Coronary artery (tissue), 2 donors: ENCODE measurements at regions not wholly inside any gene's neighbourhood (a gene's known extent, or its start where the extent isn't known, plus 50 kb on each side); places are given as distances from the start of the nearest gene placed in this dataset.

Experiments
- DNase-seq: peaks from one replicate; pipeline ENCODE4 v3.0.0-alpha.2; 2017; ENCODE audit warnings: low spot score
- H3K27ac ChIP-seq, 2 donors: fragments of 200-600 bp; sonication (generic); one replicate each; pipeline ENCODE4 v1.5.1; 2016 to 2019
- H3K4me3 ChIP-seq: fragments of 200-600 bp; sonication (generic); 2 replicates; pipeline ENCODE4 v1.5.1; 2016; ENCODE audit warnings: mild to moderate bottlenecking, moderate library complexity
- TF ChIP-seq, protein P1 (sequence below): fragments of 200-600 bp; sonication (generic); IDR thresholded peaks from one replicate; pipeline ENCODE4 v1.5.1; 2019; ENCODE audit warnings: antibody characterized with exemption

GRCh38 chr1:185487026-185487425, 170.0 kb upstream of the IVNS1ABP start:
- TF ChIP-seq, protein P1, sequence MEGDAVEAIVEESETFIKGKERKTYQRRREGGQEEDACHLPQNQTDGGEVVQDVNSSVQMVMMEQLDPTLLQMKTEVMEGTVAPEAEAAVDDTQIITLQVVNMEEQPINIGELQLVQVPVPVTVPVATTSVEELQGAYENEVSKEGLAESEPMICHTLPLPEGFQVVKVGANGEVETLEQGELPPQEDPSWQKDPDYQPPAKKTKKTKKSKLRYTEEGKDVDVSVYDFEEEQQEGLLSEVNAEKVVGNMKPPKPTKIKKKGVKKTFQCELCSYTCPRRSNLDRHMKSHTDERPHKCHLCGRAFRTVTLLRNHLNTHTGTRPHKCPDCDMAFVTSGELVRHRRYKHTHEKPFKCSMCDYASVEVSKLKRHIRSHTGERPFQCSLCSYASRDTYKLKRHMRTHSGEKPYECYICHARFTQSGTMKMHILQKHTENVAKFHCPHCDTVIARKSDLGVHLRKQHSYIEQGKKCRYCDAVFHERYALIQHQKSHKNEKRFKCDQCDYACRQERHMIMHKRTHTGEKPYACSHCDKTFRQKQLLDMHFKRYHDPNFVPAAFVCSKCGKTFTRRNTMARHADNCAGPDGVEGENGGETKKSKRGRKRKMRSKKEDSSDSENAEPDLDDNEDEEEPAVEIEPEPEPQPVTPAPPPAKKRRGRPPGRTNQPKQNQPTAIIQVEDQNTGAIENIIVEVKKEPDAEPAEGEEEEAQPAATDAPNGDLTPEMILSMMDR = no peak
- no peak for DNase-seq
- Histone ChIP-seq H3K4me3 (no peak overlapping the region), H3K27ac (no peak overlapping the region)

GRCh38 chr1:185486346-185486745, 169.3 kb upstream of the IVNS1ABP start:
- DNase-seq = no peak
- TF ChIP-seq, protein P1 = no peak
- no peak overlapping the region for H3K27ac ChIP-seq

DNA sequence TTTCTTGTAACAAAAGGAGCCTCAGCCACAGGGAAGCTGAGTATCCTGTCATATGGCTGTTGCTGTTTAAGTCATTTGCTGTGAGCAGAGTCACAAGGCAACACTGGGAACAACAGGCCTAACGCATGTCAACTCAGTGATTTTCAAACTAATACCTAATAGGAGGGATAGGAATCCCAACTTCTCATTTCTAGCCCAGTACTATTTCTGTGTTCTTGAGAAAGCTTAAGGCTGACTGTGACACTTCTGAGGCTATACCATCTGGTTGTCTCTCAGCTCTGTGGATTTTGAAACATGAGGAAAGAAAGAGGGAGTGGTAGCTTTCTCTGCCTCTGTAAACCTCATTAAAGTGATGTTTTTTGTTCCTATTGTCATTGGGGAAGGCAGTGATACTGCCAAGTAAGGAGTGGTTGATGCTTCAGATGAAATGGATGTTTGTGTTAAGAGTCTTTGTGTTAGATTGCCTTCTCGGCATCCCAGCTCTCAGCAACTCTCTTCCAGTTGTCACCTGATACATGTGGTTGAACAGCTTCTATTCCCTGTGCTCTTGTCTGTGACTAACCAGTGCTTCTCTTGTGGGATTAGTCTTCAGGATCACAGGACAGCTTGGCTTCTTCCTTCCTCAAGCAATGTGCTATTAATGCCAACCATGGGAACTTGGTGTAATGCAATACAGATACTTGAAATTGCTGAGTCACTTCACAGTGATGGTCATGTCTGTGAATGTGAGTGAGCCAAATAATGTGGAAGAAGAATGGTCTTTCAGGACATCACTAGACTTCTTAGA, 166.8 kb upstream of the IVNS1ABP start:
- TF ChIP-seq, protein P1 = no peak
- DNase-seq = no peak
- Histone ChIP-seq H3K4me3 (no peak overlapping the region), H3K27ac (peak overlapping the region in 1 of 2 donors; percentile 26)

More at GRCh38 chr1:185486346-185486745, 169.3 kb upstream of the IVNS1ABP start:
- no peak overlapping the region for H3K4me3 ChIP-seq

DNA sequence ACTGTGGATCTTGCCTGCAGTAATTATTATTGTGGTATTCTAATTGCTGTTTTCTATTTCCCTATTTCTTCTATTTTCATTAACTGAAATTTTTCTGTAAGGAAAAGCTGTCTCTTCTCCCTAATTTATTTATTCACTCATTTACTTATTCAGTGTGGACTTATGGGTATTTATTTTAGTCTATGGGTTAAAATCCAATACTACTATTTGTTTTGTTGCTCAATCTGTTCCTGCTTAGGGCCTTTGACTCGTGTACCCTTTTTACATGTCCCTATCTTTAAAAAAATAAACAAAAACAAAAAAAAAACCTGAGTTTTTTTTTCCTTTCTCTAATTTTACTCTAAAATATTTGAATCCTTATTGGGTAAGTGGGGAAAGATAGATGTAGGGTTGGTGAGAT, 166.2 kb upstream of the IVNS1ABP start:
- TF ChIP-seq, protein P1 = no peak
- Histone ChIP-seq H3K27ac (no peak overlapping the region), H3K4me3 (no peak overlapping the region)
- DNase-seq = no peak

DNA sequence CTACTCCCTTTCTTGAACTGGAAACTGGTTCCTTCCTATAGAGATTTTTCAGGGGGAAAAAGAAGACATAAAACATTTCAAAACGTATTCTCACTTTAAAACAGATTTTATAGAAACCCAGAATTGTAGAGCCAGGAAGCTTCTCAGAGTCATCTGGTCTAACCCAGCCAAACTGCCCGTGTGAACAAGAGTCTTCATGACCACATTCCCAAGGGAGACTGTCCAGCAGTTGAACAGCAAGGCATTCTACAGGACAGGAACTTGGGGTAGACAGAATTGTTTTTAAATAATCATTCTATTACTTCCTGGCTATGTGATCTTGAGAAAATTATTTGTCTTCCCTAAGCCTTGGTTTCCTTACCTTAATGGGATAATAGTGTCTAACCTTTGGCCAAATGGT, 163.5 kb upstream of the IVNS1ABP start:
- no peak overlapping the region for H3K4me3 ChIP-seq
- no peak for DNase-seq
- H3K27ac ChIP-seq = no peak overlapping the region
- TF ChIP-seq, protein P1 = no peak

- no peak for DNase-seq
- no peak overlapping the region for H3K4me3 ChIP-seq
These were observed 162.8 kb upstream of the IVNS1ABP start for GRCh38 chr1:185479796-185480195.

More at GRCh38 chr1:185479796-185480195, 162.8 kb upstream of the IVNS1ABP start:
- H3K27ac ChIP-seq = no peak overlapping the region
- TF ChIP-seq, protein P1 = no peak
